DMS79 (cell line): ENCODE measurements at regions not wholly inside any gene's neighbourhood (a gene's known extent, or its start where the extent isn't known, plus 50 kb on each side); places are given as distances from the start of the nearest gene placed in this dataset.

Source experiments
- DNase-seq: peaks from one replicate; lab custom pipeline; 2025; lab: John Stamatoyannopoulos, UW

DNA sequence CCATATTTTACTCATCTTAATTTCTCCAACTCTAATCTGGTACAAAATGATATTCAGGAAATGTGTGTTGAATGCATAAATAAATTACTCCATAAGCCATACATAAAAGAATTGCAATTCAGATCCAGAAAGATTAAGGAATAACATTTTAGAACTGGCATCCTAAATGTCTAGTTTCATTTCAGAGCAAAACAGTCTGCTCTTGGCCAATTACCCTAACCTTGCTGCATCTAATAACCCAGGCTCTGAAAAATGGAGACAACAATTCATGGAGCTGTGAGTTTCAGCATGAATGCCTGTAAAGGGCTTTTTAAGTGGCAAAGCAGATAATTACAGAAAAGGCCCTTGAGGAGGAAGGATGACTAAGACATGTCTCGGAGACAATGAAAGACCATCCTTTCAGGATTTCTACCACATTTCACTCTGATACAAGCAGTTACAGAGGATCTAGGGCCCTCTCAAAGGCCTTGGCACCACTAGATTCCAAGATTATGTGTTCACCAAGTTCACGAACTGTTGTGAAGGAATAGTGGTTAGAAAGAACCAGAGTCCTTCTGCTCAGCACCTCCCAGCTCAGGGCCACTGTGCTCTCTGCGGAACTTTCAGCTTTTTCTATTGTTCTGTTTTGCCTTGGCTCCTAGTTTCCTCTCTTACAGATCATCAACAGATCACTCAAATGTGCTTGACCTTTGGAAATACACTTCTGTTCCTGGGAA is 157.6 kb upstream of the BLID start:
- DNase-seq, result peak; percentile 88

DNA sequence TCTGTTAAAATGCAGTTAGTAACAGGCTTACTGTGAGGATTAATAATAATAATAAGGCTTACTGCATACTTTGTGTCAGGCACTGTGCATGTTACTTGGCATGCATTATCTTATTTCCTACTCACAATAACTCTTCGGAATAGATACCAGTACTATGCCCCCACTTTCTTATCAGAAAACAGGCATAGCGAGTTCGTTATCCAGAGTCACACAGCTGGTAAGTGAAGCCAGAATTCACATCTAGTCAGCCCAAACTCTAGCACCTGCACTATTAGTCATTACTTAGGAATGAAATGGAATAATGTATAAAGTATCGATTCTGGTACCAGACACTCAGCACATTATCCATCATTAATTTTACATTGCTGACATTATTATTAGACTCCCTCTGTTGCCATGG is 155.7 kb upstream of the BLID start:
- DNase-seq, result peak; percentile 69

DNA sequence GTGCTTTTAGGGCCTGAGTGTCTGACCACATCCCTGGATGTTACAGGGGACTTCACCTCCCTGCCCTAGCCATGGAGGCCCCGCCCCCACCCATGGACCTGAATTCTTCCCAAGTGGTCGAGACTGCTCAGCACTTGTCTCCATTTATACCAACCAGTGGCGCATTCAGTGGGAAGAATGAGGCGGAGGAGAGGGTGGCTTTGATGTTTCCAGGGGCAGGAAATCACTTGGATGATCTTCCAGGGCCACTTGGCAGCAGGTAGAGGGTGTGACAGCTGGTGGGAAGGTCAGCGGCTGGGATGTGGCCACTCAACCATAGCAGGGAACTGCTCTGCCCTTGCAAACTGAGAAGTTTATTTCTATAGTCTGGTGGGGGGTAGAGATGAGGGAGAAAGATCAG is 155.1 kb upstream of the BLID start:
- peak; percentile 100 for DNase-seq

DNA sequence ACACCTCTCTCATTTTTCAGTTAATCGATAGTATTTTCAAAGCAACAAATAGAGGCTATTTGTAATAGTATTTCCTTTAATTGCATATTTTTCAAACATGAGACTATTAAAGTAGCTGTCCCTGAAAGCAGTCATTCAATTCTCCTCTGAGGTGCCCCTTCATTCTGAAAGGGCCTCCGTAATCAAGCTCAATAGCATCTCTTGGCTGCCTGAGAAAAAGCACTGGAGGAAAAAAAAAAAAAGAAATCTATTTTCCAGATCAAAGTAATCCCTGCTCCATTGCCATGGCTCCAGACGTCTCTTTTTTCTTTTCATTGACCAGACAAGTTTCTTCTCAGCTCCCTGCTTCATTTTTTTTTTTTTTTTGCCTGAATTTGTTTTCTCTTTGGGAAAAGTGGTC is 154.5 kb upstream of the BLID start:
- no peak for DNase-seq

DNA sequence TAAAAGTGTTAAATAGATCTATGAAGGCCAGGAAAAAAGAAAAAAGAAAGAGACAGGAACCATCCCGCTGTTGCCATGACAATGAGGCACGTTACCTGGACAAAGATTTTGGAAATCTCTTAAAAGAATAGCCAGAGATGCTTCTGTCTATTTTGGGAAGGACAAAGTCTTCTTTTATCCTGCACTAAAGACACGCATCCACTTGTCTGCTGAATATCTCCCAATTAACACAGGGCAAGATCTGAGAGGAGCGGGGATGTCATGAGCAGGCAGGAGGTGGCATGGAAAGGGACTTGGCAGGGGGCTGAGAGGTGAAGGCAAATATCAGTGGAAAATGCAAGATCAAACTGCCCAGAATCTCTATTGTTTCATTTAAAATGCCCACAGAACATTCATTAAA is 153.8 kb upstream of the BLID start:
- DNase-seq, result no peak

DNA sequence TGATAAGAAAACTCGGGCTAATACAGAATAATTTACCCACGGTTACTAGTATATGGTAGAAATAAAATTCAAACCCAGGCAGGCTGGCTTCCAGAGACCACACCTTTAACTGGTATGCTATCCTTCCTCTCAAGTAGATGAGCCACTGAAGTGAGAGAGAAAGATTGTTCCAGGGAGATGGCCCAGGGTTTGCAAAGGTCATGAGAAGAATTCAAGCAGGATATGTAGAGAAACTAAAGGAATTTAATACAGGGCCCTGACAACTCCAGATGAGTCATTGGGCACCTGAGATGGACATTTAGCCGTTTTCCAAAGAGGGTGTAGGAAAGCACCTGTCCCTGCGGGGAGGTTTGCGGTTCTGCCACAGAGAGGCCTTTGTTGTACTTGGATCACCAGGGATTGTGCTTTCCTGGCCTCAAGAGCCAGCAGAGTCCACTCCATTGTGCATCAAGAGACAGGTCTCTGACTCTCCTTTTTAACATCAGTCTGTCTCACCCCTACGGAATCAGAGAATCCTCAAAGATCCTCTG is 152.7 kb upstream of the BLID start:
- DNase-seq, result no peak

DNA sequence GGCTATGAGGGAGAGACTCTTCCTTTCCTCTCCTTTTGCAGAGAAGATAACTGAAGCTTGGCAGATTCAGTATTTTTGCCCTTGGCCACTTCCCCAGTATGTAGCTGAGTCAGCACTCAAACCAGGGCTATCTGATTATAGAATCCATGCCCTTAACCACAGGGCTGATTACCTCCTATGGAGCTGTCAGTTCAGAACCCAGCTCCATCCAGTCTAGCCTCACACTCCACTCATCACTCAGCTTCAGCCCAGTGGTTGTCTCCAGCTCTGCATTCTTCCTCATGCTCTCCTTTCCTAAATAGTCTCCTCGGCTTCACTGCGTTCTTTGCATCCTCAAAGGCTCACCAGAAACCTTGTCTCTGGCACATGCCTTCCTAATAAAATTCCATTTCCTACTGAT is 151.6 kb upstream of the BLID start:
- no peak for DNase-seq

DNA sequence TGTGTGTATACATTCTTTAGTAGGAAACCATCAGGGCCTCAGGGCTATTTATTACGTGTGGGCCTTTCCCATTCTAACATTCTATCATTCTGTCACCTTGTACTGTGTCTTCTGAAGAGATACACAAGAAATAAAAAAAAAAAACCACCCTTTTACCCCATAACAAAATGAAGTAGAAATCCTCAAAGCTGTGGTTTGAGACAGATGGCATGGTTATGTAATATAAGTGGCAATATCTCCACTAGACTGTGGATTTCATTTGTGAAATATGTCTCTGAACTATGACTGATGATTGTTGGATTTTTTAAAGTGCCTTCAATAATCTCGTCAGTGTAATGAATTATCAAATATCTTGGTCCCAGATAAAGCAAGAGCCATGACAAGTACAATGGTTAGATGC is 150.0 kb upstream of the BLID start:
- DNase-seq, result no peak

DNA sequence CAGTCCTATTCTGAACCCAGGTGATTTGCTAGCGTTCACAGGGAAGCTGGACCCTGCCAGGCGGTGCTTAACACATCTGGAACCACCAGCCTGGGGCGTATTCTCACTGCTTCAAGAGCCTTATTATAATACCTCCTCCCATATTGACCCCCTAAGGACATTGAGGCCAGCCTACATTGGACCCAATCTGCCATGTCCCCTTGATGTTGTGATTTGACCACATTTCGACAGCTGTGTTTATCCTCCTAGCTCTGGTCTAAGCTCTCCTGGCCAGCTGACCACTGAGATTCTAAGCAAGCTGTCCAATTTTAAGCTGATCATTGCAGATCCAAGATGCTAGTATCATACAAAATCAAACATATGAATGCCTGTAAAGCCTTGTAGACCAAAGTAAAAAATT is 148.1 kb upstream of the BLID start:
- DNase-seq, result no peak

DNA sequence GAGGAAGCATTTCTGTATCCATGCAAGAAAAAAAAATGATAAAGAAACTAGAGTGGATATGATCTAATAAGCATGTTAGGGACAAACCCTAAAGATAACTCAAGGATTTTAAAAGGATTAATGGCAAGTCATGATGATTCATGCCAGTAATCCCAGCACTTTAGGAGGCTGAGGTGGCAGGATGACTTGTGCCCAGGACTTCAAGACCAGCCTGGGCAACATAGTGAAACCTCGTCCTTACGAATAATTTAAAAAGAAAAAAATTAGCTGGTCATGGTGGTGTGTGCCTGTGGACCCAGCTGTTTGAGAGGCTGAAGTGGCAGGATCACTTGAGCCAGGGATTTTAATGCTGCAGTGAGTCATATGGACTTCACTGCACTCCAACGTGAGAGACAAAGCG is 145.5 kb upstream of the BLID start:
- DNase-seq, result no peak

DNA sequence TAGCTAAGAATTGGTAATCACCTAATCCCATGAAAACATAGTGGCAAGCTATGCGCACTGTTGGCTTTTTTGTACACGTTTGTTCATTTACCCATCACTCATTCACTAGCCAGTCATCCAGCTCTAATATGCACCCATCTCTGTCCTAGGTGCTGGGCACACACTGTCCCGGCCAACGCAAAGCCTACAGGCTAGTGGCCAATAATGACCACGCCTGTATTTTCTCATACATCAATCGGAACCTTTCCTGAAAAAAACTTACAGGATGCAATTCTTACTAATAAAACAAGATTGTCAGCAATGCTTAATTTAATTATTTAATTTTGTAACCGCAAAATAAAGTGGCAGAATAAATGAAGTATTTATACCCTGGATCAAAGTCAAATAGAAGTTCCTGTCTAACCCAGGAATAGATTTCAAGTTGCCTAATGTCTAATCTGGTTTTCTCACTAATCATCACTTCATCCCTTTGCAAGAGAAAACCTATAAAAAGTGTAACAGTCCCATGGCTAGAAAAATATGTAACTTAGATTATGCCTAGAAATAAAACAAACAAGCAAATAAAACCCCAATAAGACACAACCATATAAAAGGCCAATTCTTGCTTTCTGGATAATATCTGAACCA is 143.3 kb upstream of the BLID start:
- DNase-seq, result no peak

DNA sequence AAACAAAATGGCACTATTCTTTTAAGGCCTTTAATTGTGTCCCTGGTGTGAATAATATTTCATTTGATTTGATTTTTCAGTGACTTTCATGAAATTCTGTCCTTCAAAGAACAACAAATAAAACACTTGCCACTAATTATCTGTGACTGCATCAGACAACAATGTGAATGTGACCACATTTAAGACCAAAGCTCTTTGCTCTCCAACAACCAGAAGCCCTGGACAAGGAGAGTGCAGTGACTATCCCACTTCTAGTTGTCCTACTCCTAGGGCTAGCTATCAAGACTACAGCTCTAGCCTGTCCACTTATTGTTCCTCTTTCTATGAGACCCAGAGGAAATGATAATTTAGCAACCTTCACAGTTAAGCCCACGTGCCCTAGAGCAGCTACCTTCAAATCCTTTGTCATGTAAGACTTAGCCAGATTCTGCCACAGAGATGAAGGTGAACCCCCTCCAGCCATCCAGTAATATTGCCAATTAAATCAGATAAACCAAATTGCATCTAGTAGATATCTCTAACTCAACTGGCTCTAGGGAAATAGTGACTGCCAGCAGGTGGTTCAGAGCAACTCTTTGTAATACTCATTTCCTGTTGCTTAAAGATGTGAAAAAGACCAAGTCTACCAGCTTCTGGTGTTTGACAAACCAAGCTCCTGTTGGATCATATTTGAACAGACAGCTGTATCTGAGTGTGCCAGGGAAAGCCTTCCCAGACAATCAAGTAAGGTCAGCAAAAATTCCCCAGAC is 142.6 kb upstream of the BLID start:
- DNase-seq, result no peak

DNA sequence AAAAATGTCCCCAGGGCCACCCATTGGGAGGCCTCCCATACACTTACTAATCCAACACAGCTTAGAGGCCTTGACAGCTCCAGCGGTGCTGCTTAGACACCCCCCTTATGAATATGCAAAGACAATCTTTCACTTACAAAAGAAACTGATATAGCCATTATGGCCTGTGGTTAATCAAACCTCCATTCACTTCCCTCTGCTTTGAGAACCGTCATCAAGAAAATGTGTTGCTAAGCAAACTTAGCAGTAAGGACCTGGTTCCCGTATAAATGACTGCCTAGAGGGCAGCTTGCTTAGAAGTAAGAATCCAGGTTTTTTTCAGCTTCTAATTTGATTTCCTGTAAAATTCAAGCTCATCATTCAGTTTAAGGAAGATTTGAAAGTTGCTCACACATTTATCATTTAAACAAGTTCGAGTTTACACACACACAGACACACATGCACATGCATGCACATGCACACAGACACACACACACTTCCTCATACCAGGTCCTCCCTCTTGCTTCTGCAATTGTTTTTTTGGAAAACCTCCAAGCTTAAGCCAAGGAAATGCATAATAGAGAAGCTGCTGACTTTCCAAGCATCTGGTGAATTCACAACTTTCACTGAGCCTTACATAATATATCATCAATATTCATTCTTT is 137.7 kb upstream of the BLID start:
- DNase-seq, result peak; percentile 64

DNA sequence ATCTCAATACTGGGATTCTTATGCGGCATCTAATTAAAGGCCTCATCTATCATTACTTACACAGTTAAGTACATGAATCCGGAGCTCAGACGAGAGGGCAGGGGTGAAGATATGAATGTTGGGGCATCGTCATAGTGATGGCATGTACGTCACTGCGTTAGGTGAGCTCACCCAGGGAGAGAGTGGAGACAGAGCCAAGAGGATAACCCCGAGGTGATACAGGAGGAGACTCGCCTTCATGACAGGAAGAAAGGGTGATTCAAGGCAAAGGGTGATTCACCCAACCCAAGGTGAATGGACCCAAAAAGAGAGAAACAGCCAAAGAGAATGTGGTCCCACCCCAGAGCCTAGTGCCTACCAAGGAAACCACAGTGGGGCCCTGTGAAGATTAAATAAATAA is 132.9 kb upstream of the BLID start:
- DNase-seq, result no peak

DNA sequence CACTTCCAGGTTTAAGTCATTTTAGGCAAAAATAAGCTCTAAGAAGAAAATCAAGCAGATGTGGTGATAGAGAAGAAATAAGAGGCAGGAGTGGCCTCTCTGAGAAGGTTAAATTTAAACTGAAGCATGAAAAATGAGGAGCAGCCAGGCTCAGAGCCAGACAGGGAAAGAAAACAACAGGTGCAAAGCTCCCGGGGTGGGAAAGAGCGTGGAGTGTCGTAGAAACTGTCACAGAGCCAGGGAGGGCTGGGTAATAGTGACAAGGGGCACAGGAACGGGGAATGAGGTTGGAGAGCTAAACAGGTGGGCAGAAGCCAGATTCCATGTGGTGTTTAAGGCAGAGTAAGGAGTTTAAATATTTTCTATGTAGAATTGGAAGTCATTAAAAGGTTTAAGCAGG is 132.1 kb upstream of the BLID start:
- DNase-seq, result peak; percentile 88

DNA sequence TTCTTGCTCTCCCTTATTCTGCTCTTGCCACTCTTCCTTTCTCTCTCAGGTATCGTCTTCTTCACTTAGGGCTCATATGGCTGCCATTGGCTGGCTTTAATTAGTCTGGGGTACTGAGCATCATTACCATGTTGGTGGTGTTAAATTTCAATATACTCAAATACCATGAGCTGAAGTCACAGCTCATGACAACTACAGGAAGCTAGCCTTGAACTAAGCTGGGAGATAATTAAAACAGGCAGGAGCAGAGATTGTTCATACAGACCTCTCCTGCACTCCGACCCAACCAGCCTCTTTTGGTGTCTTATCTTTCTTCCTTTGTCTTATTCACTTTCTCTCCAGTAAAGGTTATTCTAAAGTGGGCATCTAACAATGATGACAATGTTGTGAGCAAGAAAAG is 130.9 kb upstream of the BLID start:
- no peak for DNase-seq

DNA sequence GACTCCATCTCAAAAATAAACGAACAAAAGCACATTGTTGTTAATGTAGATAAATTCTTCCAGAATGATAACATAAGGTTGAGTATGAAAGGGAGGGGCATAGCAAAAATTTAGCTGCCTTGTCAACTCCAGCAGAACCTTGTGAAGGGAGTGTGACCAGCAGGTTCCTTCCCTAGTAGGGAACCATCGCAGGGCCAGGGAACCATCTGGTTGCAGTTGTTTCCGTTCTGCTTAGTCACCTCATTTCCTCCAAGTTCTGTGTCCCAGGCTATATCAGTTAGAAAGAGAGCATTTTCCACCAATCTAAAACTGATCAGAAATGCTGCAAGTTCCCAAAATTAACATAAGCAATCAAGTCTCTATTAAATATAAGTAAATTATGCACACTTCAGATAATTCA is 126.7 kb upstream of the BLID start:
- no peak for DNase-seq

DNA sequence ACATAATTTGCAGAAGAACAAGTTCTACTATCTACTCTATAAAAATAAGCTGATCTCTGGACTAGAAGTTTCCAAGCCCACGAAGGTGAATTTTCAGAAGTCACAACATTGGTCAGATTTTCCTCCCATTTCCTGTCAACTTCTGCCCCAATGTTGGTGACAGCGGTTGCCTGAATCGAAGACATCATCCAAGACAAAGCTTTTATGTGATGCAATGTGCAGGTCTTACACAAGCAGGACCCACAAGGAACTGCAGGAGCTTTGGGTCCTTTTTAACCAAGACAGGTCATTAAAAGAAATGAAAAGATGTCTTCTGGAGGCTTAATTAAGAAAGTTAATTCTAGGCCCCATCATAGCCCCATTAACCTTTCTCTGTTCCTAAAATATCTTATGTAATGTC is 125.6 kb upstream of the BLID start:
- no peak for DNase-seq

DNA sequence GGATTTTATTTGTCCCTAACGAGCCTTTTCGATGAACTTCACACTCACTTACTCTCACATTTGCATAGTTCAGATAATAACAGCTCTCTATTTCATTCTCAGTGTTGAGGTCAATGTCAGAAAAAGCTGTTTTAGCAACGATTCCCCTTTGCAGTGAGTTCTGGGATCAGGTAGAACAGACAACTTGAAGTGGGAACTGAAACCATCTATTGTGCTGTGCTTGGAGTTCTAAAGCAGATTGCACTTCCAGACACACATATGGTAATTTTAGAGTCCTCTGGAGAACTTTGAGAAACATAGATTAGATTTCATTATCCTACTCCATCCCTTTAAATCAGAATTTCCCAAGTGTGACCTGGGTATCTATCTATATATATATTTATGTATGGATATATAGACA is 124.6 kb upstream of the BLID start:
- DNase-seq, result no peak

DNA sequence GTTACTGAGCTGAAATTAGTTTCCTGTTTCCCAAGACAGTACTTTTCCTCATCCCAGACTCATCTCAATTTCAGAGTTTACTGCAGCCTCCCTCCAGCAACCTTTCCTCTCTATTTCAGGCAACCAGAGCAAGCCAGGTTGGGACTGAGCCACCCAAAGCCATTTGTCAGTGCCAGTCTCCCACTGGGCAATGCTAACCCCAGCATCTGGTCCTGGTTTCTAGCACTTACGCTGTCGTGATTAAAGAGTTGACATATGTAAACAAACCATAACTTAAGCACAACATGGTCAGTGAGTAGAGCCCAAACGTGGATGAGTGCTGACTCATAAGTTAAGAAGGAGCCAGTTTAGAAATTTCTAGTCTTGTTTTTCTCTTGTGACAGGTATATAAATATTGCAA is 119.6 kb upstream of the BLID start:
- peak; percentile 48 for DNase-seq

DNA sequence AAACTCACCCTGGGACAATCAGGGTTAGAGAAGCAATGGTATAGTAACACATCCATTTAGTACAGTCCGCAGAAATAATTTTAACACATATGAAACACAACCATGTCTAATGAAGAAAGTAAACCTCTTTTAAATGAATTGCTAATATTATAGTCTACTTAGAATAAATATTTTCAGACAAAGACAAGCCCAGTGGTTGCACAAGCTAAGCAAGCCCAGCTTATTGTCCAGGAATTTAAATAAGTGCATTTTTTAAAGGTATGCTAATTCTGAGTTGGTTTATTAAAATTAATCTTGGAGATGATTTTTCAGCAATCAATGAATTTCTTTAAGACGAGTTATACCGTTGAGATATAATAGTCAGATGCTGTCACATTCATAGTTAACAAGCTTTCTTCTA is 118.8 kb upstream of the BLID start:
- no peak for DNase-seq

DNA sequence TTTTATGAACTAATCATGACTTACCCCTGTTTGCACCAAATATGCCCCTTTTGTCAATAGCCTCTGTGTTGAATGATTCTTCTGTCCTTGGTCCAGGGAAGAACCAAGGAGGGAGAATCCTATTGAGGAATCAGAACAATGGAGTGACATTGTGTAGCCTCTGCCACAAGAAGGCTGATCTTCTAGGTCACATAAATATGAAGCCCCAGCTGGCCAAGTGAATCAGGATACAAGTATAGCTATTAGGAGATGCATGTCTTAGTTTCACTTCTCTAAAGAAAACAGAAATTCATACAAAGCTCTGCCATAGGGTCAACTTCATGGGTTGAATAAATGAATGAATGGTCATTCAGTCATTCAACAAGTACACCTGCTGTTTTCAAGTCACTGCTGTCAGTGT is 118.2 kb upstream of the BLID start:
- DNase-seq, result no peak

DNA sequence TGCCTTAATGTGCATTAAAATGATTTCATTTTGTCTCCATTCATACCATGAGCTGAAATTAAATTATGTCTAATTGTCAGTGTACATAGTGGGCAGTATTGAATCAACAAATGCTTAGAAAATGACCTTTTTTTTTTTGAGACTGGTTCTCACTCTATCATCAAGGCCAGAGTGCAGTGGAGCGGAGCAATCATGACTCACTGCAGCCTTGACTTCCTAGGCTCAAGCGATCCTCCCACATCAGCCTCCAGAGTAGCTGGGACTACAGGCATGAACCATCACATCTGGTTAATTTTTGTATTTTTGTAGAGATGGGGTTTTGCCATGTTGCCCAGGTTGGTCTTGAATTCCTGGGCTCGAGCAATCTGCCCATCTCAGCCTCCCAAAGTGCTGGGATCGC is 117.0 kb upstream of the BLID start:
- no peak for DNase-seq
